Transverse colon (tissue), 4 donors: ENCODE measurements at regions not wholly inside any gene's neighbourhood (a gene's known extent, or its start where the extent isn't known, plus 50 kb on each side); places are given as distances from the start of the nearest gene placed in this dataset.
A peak's percentile ranks its signal among the peaks of the same experiment; 100 is the strongest.

ENCODE experiments used
- DNase-seq: peaks from one replicate; pipeline ENCODE4 v3.0.0-alpha.2; 2019
- H3K27ac ChIP-seq, 4 donors: fragments of 200-600 bp; sonication (generic); 2 replicates each; pipeline ENCODE4 v1.5.1; 2016 to 2018; ENCODE audit warnings: inconsistent platforms in 4 of 4
- H3K27me3 ChIP-seq: fragments of 200-600 bp; sonication (generic); 2 replicates; pipeline ENCODE4 v1.5.1; 2017; ENCODE audit warnings: inconsistent platforms
- H3K36me3 ChIP-seq, 4 donors: fragments of 200-600 bp; sonication (generic); 2 replicates each; pipeline ENCODE4 v1.5.1; 2017 to 2019; ENCODE audit warnings: inconsistent platforms in 4 of 4
- H3K4me1 ChIP-seq, 4 donors: fragments of 200-600 bp; sonication (generic); 2 replicates each; pipeline ENCODE4 v1.5.1; 2017 to 2020; ENCODE audit warnings: inconsistent platforms in 4 of 4
- H3K4me3 ChIP-seq, 4 donors: fragments of 200-600 bp; sonication (generic); 1 replicate in 1 of 4; 2 replicates in 3 of 4; pipeline versions ENCODE4 v1.5.1 to v1.6.1; 2017 to 2019; ENCODE audit warnings: inconsistent platforms in 4 of 4
- H3K9me3 ChIP-seq, 2 donors: fragments of 200-600 bp; sonication (generic); 2 replicates each; pipeline ENCODE4 v1.5.1; 2017 to 2019; ENCODE audit warnings: inconsistent platforms in 2 of 2
- CTCF ChIP-seq, 5 experiments: fragments of 200-600 bp in 3 of 5; fragments of 450-650 bp in 2 of 5; sonication (generic) in 3 of 5; IDR thresholded peaks; 1 replicate in 2 of 5; 2 replicates in 3 of 5; pipeline ENCODE4 v1.5.1; 2016 to 2017; ENCODE audit warnings: antibody characterized with exemption in 5 of 5, inconsistent platforms in 3 of 5, mild to moderate bottlenecking in 2 of 5, moderate library complexity in 1 of 5
- EP300 ChIP-seq: sonication (generic); formaldehyde crosslinking; IDR thresholded peaks from one replicate; pipeline ENCODE4 v1.6.1; 2017; ENCODE audit warnings: antibody characterized with exemption, low read depth
- POLR2A ChIP-seq: fragments of 450-650 bp; IDR thresholded peaks from one replicate; pipeline ENCODE4 v1.6.1; 2016; ENCODE audit warnings: antibody characterized with exemption, mild to moderate bottlenecking, moderate library complexity
- POLR2AphosphoS5 ChIP-seq, 3 donors: sonication (generic); formaldehyde crosslinking; IDR thresholded peaks; one replicate each; pipeline ENCODE4 v1.6.1; 2016; ENCODE audit warnings: antibody characterized with exemption in 3 of 3
- WGBS, 2 donors: methylation state at CpG; one replicate each; pipeline ENCODE4 v1.1.5; 2018; ENCODE audit warnings: low coverage in 1 of 2; 5-methylcytosine and 5-hydroxymethylcytosine counted together
- in situ Hi-C, 4 donors: fragments of 200-750 bp; cut with MboI; loops; one replicate each; pipeline versions ENCODE4 v1.15.0 to v1.15.1; 2017; ENCODE audit warnings: low sequenced_read_pairs in 3 of 4, low pct_ligation_motif_present in 1 of 4, low pct_unique_long_range_greater_than_20kb in 1 of 4
- intact Hi-C: fragments of 100-400 bp; cut with DNase I; formaldehyde crosslinking; loops from one replicate; pipeline ENCODE4 v1.15.1; 2023; ENCODE audit warnings: low total_unique reads

- TF ChIP-seq EP300 (no peak), CTCF (IDR thresholded peaks at IDR 0.05) (no peak), POLR2AphosphoS5 (IDR thresholded peaks at IDR 0.05) (no peak), POLR2A (no peak)
- Histone ChIP-seq H3K27ac (peak overlapping the region in 1 of 4 donors; percentile 22), H3K4me3 (no peak overlapping the region), H3K9me3 (no peaks in the 10 kb centered on the region), H3K27me3 (no peaks in the 10 kb centered on the region), H3K36me3 (no peaks in the 10 kb centered on the region), H3K4me1 (peaks cover 0 to 8% (median 2%) of the 10 kb centered on the region in 4 donors)
- in situ Hi-C loops (loop anchor here (10.0 to 25.0 kb wide), 2 partner anchors 125 to 322 kb away; no protein-coding TSS in a partner anchor), intact Hi-C loops (loop anchor here (5.0 kb wide), 1 partner anchor 122 kb away; no protein-coding TSS in a partner anchor)
- DNase-seq: no peak
- WGBS, 2 donors: 43 to 57% methylated on average over 1 of the region's 1 CpG
Observed at GRCh38 chr6:71509191-71510005, 220.8 kb downstream of the OGFRL1 start.

DNA sequence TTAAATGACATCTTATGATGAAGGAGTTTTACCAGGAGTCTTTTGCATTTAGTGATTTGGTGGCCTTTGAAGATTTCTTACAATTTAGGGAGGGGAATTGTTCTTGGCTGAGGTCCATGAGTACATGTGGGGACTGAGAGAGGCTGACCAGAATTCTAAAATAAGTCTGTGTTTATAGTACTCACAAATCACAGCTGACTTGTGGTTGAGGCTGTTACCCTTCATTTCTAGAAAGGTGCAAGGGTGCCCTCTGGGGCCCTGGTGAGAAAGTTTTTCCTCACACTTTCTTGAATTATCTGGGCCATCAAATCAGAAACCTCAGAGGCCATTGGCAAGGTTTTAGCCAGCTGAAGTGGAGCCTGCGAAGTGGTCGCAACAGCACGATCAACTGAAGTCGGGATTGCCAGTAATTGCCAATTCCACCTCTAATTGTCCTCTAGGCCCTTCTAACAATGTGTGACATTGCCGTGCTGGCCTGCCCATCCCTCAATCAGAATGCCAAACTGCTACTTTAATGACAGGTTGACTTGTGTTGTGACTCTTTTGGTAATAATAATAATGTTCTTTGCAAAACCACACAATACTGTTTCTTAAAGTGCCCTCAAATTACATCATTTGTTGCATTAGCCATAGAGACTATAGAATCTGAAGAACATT, 221.6 kb downstream of the OGFRL1 start:
- DNase-seq: peak; percentile 27
- Histone ChIP-seq H3K27ac (peak overlapping the region in 1 of 4 donors; percentile 22), H3K4me1 (peaks cover 0 to 8% (median 2%) of the 10 kb centered on the region in 4 donors), H3K4me3 (no peak overlapping the region), H3K36me3 (no peaks in the 10 kb centered on the region), H3K9me3 (no peaks in the 10 kb centered on the region), H3K27me3 (no peaks in the 10 kb centered on the region)
- WGBS, 2 donors: 66 to 83% methylated on average over 1 to 5 of the region's 5 CpGs
- in situ Hi-C loops: loop anchor here in 3 of 4 donors (10.0 to 25.0 kb wide), 2 partner anchors 125 to 323 kb away; no protein-coding TSS in a partner anchor
- intact Hi-C loops: no loop called here
- TF ChIP-seq CTCF (IDR thresholded peaks at IDR 0.05): peak; percentile 32 to 57 (median 43)
- TF ChIP-seq POLR2AphosphoS5 (IDR thresholded peaks at IDR 0.05): peak in 1 of 3 donors; percentile 13
- no peak for TF ChIP-seq EP300
- no peak for TF ChIP-seq POLR2A

- no peak for DNase-seq
- no peaks in the 10 kb centered on the region for H3K9me3 ChIP-seq
- no peaks in the 10 kb centered on the region for H3K27me3 ChIP-seq
- peaks cover 0 to 8% (median 2%) of the 10 kb centered on the region in 4 donors for H3K4me1 ChIP-seq
- in situ Hi-C loops (loop anchor here in 3 of 4 donors (10.0 to 25.0 kb wide), 2 partner anchors 126 to 324 kb away; no protein-coding TSS in a partner anchor), intact Hi-C loops (no loop called here)
- H3K36me3 ChIP-seq: no peaks in the 10 kb centered on the region
- no peak overlapping the region for H3K27ac ChIP-seq
- TF ChIP-seq POLR2AphosphoS5 (IDR thresholded peaks at IDR 0.05) (no peak), EP300 (no peak), CTCF (IDR thresholded peaks at IDR 0.05) (no peak), POLR2A (no peak)
- no peak overlapping the region for H3K4me3 ChIP-seq
Observed at GRCh38 chr6:71510856-71511255, 222.2 kb downstream of the OGFRL1 start.

GRCh38 chr6:71512256-71512655, 223.6 kb downstream of the OGFRL1 start:
- Histone ChIP-seq H3K27me3 (no peaks in the 10 kb centered on the region), H3K4me1 (peaks cover 0 to 8% (median 2%) of the 10 kb centered on the region in 4 donors), H3K27ac (no peak overlapping the region), H3K4me3 (no peak overlapping the region), H3K9me3 (no peaks in the 10 kb centered on the region), H3K36me3 (no peaks in the 10 kb centered on the region)
- in situ Hi-C loops (loop anchor here in 3 of 4 donors (10.0 to 25.0 kb wide), 2 partner anchors 127 to 325 kb away; no protein-coding TSS in a partner anchor), intact Hi-C loops (no loop called here)
- 78 to 90% methylated on average over 3 of the region's 3 CpGs for WGBS, 2 donors
- DNase-seq: no peak
- TF ChIP-seq POLR2A: no peak
